Heart right ventricle (tissue), 16 donors: ENCODE measurements at regions not wholly inside any gene's neighbourhood (a gene's known extent, or its start where the extent isn't known, plus 50 kb on each side); places are given as distances from the start of the nearest gene placed in this dataset.

Experiments used
- ATAC-seq, 8 donors: fragments of 200-7000 bp; cut with Tn5 transposase; one replicate each; pipeline ENCODE4 v1.9.1; 2020; ENCODE audit warnings: mild to moderate bottlenecking in 8 of 8, moderate library complexity in 8 of 8, moderate number of reproducible peaks in 1 of 8
- DNase-seq, 2 donors: peaks; one replicate each; pipeline ENCODE4 v3.0.0-alpha.2; 2020
- H3K27ac ChIP-seq, 10 donors: fragments of 200-600 bp; sonication (generic) in 2 of 10; one replicate each; pipeline versions ENCODE4 v1.5.0 to v1.8.0; 2020 to 2022; ENCODE audit warnings: mild to moderate bottlenecking in 3 of 10
- H3K27me3 ChIP-seq, 7 donors: fragments of 200-600 bp; one replicate each; pipeline ENCODE4 v1.8.0; 2021 to 2022; ENCODE audit warnings: mild to moderate bottlenecking in 2 of 7
- H3K36me3 ChIP-seq, 9 donors: fragments of 200-600 bp; sonication (generic) in 1 of 9; one replicate each; pipeline versions ENCODE4 v1.5.0 to v1.8.0; 2020 to 2022; ENCODE audit warnings: mild to moderate bottlenecking in 2 of 9
- H3K4me1 ChIP-seq, 9 donors: fragments of 200-600 bp; sonication (generic) in 1 of 9; one replicate each; pipeline versions ENCODE4 v1.5.0 to v1.8.0; 2020 to 2022; ENCODE audit warnings: mild to moderate bottlenecking in 4 of 9
- H3K4me3 ChIP-seq, 10 donors: fragments of 200-600 bp; sonication (generic) in 2 of 10; one replicate each; pipeline versions ENCODE4 v1.5.0 to v1.8.0; 2020 to 2022; ENCODE audit warnings: mild to moderate bottlenecking in 7 of 10, moderate library complexity in 2 of 10
- H3K9me3 ChIP-seq, 11 donors: fragments of 200-600 bp in 10 of 11; sonication (generic) in 2 of 11; one replicate each; pipeline versions ENCODE4 v1.5.0 to v1.8.0; 2013 to 2022; ENCODE audit warnings: mild to moderate bottlenecking in 2 of 11, control low read depth in 1 of 11, moderate library complexity in 1 of 11
- CTCF ChIP-seq, 9 donors: fragments of 200-600 bp; sonication (generic) in 2 of 9; IDR thresholded peaks; one replicate each; pipeline versions ENCODE4 v1.5.0 to v1.8.0; 2021 to 2022; ENCODE audit warnings: antibody characterized with exemption in 9 of 9, mild to moderate bottlenecking in 5 of 9, moderate library complexity in 1 of 9
- WGBS, 2 donors: extraction: QIAGEN DNeasy Blood & Tissue Kit; methylation state at CpG; one replicate each; pipeline ENCODE4 v1.1.7; 2013; ENCODE audit warnings: inconsistent platforms in 1 of 2; 5-methylcytosine and 5-hydroxymethylcytosine counted together
- intact Hi-C, 10 donors: fragments of 100-400 bp; cut with DNase I; formaldehyde crosslinking; loops; one replicate each; pipeline versions ENCODE4 v1.11.1 to v1.14.2; 2022
- donor health status: Arrhythmogenic right ventricular cardiomyopathy.
- donor health status: ischemic (EF 13 %, LVEDD 7.1; RV severe dilation, severe dysfunction).
- donor health status: healthy with polysubstance abuse.
- donor health status: DM: no; HTN: yes; CAD: no.
- donor health status: DM: no; HTN: no; CAD: no.
- donor health status: ischemic (EF 25% LVEDD 6.9; RV normal size, moderate dysfunction).
- donor health status: ischemic (EF 25% LVEDD 5.7; RV mildly dilated, moderate dysfunction).
- donor health status: healthy.
- donor health status: DM: yes; HTN: yes; CAD: no.
- donor health status: Ischemic cardiomyopathy.
- donor health status: ischemic (EF 35%, LVEDD 5.7; RV mildly dilated, moderate dysfunction).
- donor health status: nonischemic (EF 11% LVEDD 7.7; RV severe dilation, severe dysfunction).
- donor health status: DM: yes; HTN: yes; CAD: no.
- donor health status: PGD.
- donor health status: ischemic (EF 29% LVEDD 5.4; RV normal size, mild dysfunction).
- donor health status: nonischemic (EF 23%, LVEDD 6.1; RV moderate dilation, normal function).

GRCh38 chr6:79353226-79353625, 118.7 kb upstream of the HMGN3 start:
- ATAC-seq (no peak), DNase-seq (no peak)
- Histone ChIP-seq H3K4me1 (no peaks in the 10 kb centered on the region), H3K4me3 (no peak overlapping the region), H3K27me3 (no peaks in the 10 kb centered on the region), H3K9me3 (peaks cover 0 to 19% (median 0%) of the 10 kb centered on the region in 11 donors), H3K27ac (no peak overlapping the region), H3K36me3 (no peaks in the 10 kb centered on the region)
- WGBS, 2 donors, result 86 to 88% methylated on average over 4 of the region's 4 CpGs
- TF ChIP-seq CTCF (IDR thresholded peaks at IDR 0.05), result no peak
- intact Hi-C loops, result no loop called here

- Histone ChIP-seq H3K4me3 (no peak overlapping the region), H3K27ac (no peak overlapping the region), H3K9me3 (no peaks in the 10 kb centered on the region), H3K36me3 (no peaks in the 10 kb centered on the region), H3K27me3 (no peaks in the 10 kb centered on the region), H3K4me1 (no peaks in the 10 kb centered on the region)
- no peak for TF ChIP-seq CTCF (IDR thresholded peaks at IDR 0.05)
- 59 to 63% methylated on average over 5 of the region's 5 CpGs for WGBS, 2 donors
- DNase-seq, result no peak
- no peak for ATAC-seq
- intact Hi-C loops, result no loop called here
These were observed 104.0 kb upstream of the HMGN3 start for GRCh38 chr6:79338493-79338892.

GRCh38 chr6:79335133-79335674, 100.7 kb upstream of the HMGN3 start:
- Histone ChIP-seq H3K4me1 (no peaks in the 10 kb centered on the region), H3K4me3 (no peak overlapping the region), H3K36me3 (no peaks in the 10 kb centered on the region), H3K27ac (no peak overlapping the region), H3K9me3 (no peaks in the 10 kb centered on the region), H3K27me3 (no peaks in the 10 kb centered on the region)
- DNase-seq (no peak), ATAC-seq (no peak)
- 66 to 77% methylated on average over 2 of the region's 2 CpGs for WGBS, 2 donors
- TF ChIP-seq CTCF (IDR thresholded peaks at IDR 0.05), result no peak
- intact Hi-C loops, result no loop called here

GRCh38 chr6:79334674-79335073, 100.2 kb upstream of the HMGN3 start:
- no peak for ATAC-seq

More at GRCh38 chr6:79334674-79335073, 100.2 kb upstream of the HMGN3 start:
- no peak for DNase-seq
- no peaks in the 10 kb centered on the region for H3K36me3 ChIP-seq
- H3K9me3 ChIP-seq, result no peaks in the 10 kb centered on the region
- 65 to 76% methylated on average over 4 of the region's 4 CpGs for WGBS, 2 donors
- H3K27ac ChIP-seq, result no peak overlapping the region
- intact Hi-C loops, result no loop called here
- no peaks in the 10 kb centered on the region for H3K4me1 ChIP-seq
- no peak overlapping the region for H3K4me3 ChIP-seq
- H3K27me3 ChIP-seq, result no peaks in the 10 kb centered on the region
- TF ChIP-seq CTCF (IDR thresholded peaks at IDR 0.05), result no peak
